Right lung (tissue), 2 donors: ENCODE measurements at regions not wholly inside any gene's neighbourhood (a gene's known extent, or its start where the extent isn't known, plus 50 kb on each side); places are given as distances from the start of the nearest gene placed in this dataset.
A peak's percentile ranks its signal among the peaks of the same experiment; 100 is the strongest.

Experiments
- DNase-seq, 2 donors: peaks; one replicate each; pipeline ENCODE4 v3.0.0-alpha.2; 2013

GRCh38 chr13:109644956-109645355, 141.4 kb downstream of the IRS2 start:
- DNase-seq: no peak

- DNase-seq: no peak
Observed at GRCh38 chr13:109644069-109644750, 142.2 kb downstream of the IRS2 start.

GRCh38 chr13:109642358-109642757, 144.0 kb downstream of the IRS2 start:
- no peak for DNase-seq

- no peak for DNase-seq
Observed at GRCh38 chr13:109636736-109637135, 149.6 kb downstream of the IRS2 start.

- no peak for DNase-seq
Observed at GRCh38 chr13:109631069-109631468, 155.3 kb downstream of the IRS2 start.

GRCh38 chr13:109630271-109630670, 156.1 kb downstream of the IRS2 start:
- peak in 1 of 2 donors; percentile 20 for DNase-seq

GRCh38 chr13:109629737-109630136, 156.6 kb downstream of the IRS2 start:
- DNase-seq: peak in 1 of 2 donors; percentile 35

GRCh38 chr13:109628251-109628699, 158.1 kb downstream of the IRS2 start:
- no peak for DNase-seq

GRCh38 chr13:109627649-109628048, 158.7 kb downstream of the IRS2 start:
- no peak for DNase-seq

- DNase-seq: no peak
Observed at GRCh38 chr13:109626386-109627171, 159.8 kb downstream of the IRS2 start.

GRCh38 chr13:109625156-109625555, 161.2 kb downstream of the IRS2 start:
- DNase-seq: no peak

GRCh38 chr13:109622006-109622405, 164.4 kb downstream of the IRS2 start:
- DNase-seq: no peak

- DNase-seq: no peak
Observed at GRCh38 chr13:109615721-109616420, 170.5 kb downstream of the IRS2 start.

- DNase-seq: no peak
Observed at GRCh38 chr13:109611912-109612691, 174.3 kb downstream of the IRS2 start.

GRCh38 chr13:109610517-109610916, 175.9 kb downstream of the IRS2 start:
- no peak for DNase-seq

- DNase-seq: no peak
Observed at GRCh38 chr13:109608503-109608902, 177.9 kb downstream of the IRS2 start.

- no peak for DNase-seq
Observed at GRCh38 chr13:109608059-109608458, 178.3 kb downstream of the IRS2 start.

- peak; percentile 32 to 46 for DNase-seq
Observed at GRCh38 chr13:109606520-109606919, 179.9 kb downstream of the IRS2 start.

- peak; percentile 76 to 88 for DNase-seq
Observed at GRCh38 chr13:109605846-109606245, 180.5 kb downstream of the IRS2 start.

- DNase-seq: no peak
Observed at GRCh38 chr13:109604894-109605293, 181.5 kb downstream of the IRS2 start.

GRCh38 chr13:109602356-109602755, 184.0 kb downstream of the IRS2 start:
- DNase-seq: no peak
